Colonic mucosa (tissue), 4 donors: ENCODE measurements at regions not wholly inside any gene's neighbourhood (a gene's known extent, or its start where the extent isn't known, plus 50 kb on each side); places are given as distances from the start of the nearest gene placed in this dataset.

Experiments used
- DNase-seq: peaks from one replicate; pipeline ENCODE4 v3.0.0-alpha.2; 2020
- H3K27ac ChIP-seq: fragments of 200-600 bp; one replicate; pipeline ENCODE4 v1.8.0; 2021
- H3K27me3 ChIP-seq: fragments of 200-600 bp; one replicate; pipeline ENCODE4 v1.8.0; 2021
- H3K36me3 ChIP-seq: fragments of 200-600 bp; one replicate; pipeline ENCODE4 v1.8.0; 2021
- H3K4me1 ChIP-seq: fragments of 200-600 bp; one replicate; pipeline ENCODE4 v1.8.0; 2021; ENCODE audit warnings: mild to moderate bottlenecking
- H3K4me3 ChIP-seq: fragments of 200-600 bp; one replicate; pipeline ENCODE4 v1.8.0; 2021
- H3K9ac ChIP-seq, 2 donors: one replicate each; pipeline ENCODE4 v1.7.0; 2013; ENCODE audit warnings: control low read depth in 2 of 2, low read depth in 2 of 2, low read length in 2 of 2
- H3K9me3 ChIP-seq: fragments of 200-600 bp; one replicate; pipeline ENCODE4 v1.8.0; 2021
- CTCF ChIP-seq: fragments of 200-600 bp; IDR thresholded peaks from one replicate; pipeline ENCODE4 v1.8.0; 2022; ENCODE audit warnings: antibody characterized with exemption, mild to moderate bottlenecking
- intact Hi-C: fragments of 100-400 bp; cut with DNase I; formaldehyde crosslinking; loops from one replicate; pipeline ENCODE4 v1.14.1; 2022
- donor health status: healthy.
- donor health status: DM: no; HTN: no; CAD: no.
- donor health status: DM: no; HTN: no; CAD: no.

DNA sequence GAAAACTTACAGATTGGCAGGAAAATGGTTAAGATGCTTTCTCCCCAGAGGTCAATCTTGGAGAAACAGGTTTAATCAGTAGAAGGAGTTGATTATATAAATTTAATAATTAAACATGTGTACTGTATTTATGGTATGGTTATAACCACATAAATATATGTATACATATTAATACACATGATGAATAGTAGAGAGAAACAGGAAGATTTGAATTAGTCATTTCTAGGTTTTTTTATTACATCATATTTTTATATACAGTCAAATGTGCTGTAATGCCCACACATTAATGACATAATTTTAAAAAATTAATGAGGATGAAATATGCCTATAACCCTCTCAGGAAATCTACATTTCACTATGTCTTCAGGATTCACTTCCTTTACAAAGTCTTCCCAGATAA lies 229.7 kb downstream of the IKZF2 start:
- no peaks in the 10 kb centered on the region for H3K36me3 ChIP-seq
- no peak overlapping the region for H3K27ac ChIP-seq
- no peak for TF ChIP-seq CTCF
- H3K9ac ChIP-seq: no peak overlapping the region
- intact Hi-C loops: no loop called here
- no peaks in the 10 kb centered on the region for H3K9me3 ChIP-seq
- no peaks in the 10 kb centered on the region for H3K4me1 ChIP-seq
- no peak overlapping the region for H3K4me3 ChIP-seq
- no peak for DNase-seq
- no peaks in the 10 kb centered on the region for H3K27me3 ChIP-seq

- Histone ChIP-seq H3K36me3 (no peaks in the 10 kb centered on the region), H3K27me3 (no peaks in the 10 kb centered on the region), H3K27ac (no peak overlapping the region), H3K4me3 (no peak overlapping the region), H3K9ac (no peak overlapping the region), H3K4me1 (no peaks in the 10 kb centered on the region), H3K9me3 (no peaks in the 10 kb centered on the region)
- DNase-seq: no peak
- no peak for TF ChIP-seq CTCF
- intact Hi-C loops: no loop called here
Observed at GRCh38 chr2:212921061-212921460, 230.4 kb downstream of the IKZF2 start.

- Histone ChIP-seq H3K9ac (no peak overlapping the region), H3K4me1 (no peaks in the 10 kb centered on the region), H3K9me3 (no peaks in the 10 kb centered on the region), H3K4me3 (no peak overlapping the region), H3K36me3 (no peaks in the 10 kb centered on the region), H3K27ac (no peak overlapping the region), H3K27me3 (no peaks in the 10 kb centered on the region)
- TF ChIP-seq CTCF: no peak
- DNase-seq: no peak
- intact Hi-C loops: no loop called here
Observed at GRCh38 chr2:212919238-212919637, 232.2 kb downstream of the IKZF2 start.

DNA sequence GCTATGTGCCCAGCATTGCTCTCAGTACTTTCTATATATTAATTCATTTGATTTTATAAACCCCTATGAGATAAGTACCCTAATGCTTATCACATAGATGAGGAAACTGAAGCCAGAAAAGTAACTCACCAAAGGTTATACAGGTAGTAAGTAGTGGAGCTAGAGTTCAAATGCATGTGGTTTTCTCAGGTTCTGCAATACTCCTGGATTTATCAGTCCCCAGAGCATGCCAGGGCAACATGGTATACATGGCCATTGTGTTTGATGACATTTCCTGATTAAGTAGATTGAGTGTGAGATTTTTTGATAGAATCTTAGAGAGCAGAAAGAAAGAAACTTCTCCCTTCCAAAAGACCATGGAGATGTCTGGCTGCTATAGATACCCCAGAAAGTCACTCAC lies 233.1 kb downstream of the IKZF2 start:
- intact Hi-C loops: no loop called here
- no peaks in the 10 kb centered on the region for H3K36me3 ChIP-seq
- TF ChIP-seq CTCF: no peak
- no peak for DNase-seq
- H3K9ac ChIP-seq: no peak overlapping the region
- no peak overlapping the region for H3K27ac ChIP-seq
- H3K4me3 ChIP-seq: no peak overlapping the region
- no peaks in the 10 kb centered on the region for H3K9me3 ChIP-seq
- H3K4me1 ChIP-seq: no peaks in the 10 kb centered on the region
- no peaks in the 10 kb centered on the region for H3K27me3 ChIP-seq

- no peaks in the 10 kb centered on the region for H3K27me3 ChIP-seq
- no peaks in the 10 kb centered on the region for H3K36me3 ChIP-seq
- intact Hi-C loops: no loop called here
- H3K27ac ChIP-seq: no peak overlapping the region
- no peaks in the 10 kb centered on the region for H3K4me1 ChIP-seq
- H3K9me3 ChIP-seq: no peaks in the 10 kb centered on the region
- H3K9ac ChIP-seq: no peak overlapping the region
- TF ChIP-seq CTCF: no peak
- no peak for DNase-seq
- no peak overlapping the region for H3K4me3 ChIP-seq
Observed at GRCh38 chr2:212915121-212915782, 236.2 kb downstream of the IKZF2 start.
